ENCODE measurements at regions not wholly inside any gene's neighbourhood (a gene's known extent, or its start where the extent isn't known, plus 50 kb on each side); places are given as distances from the start of the nearest gene placed in this dataset.

DNA sequence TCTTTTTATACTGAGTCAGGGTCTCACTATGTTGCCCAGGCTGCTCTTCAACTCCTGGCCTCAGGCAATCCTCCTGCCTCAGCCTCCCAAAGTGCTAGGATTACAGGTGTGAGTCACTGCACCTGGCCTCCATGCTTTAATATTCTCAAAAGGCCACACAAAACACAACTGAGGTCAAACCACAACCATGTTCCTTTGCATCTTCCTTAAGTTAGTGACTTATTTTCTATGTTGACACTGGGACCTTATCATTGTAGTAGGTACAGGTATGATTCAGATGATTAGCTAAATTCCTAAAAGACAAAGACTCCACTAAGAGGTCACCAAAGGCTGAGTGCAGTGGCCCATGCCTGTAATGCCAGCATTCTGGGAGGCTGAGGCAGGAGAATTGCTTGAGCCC is 131.9 kb upstream of the ATP1B1 start:
- H3K4me3 Mint-ChIP-seq = no peak overlapping the region
- H3K36me3 Mint-ChIP-seq = no peaks in the 10 kb centered on the region
- H3K27me3 Mint-ChIP-seq (ENCODE audit: low read depth in 3 of 3) = peaks cover 0 to 3% (median 3%) of the 10 kb centered on the region in 3 donors
- no peak overlapping the region for H3K27ac Mint-ChIP-seq
- no peaks in the 10 kb centered on the region for H3K4me1 Mint-ChIP-seq
- no peak for DNase-seq
- H3K9me3 Mint-ChIP-seq = no peaks in the 10 kb centered on the region

DNA sequence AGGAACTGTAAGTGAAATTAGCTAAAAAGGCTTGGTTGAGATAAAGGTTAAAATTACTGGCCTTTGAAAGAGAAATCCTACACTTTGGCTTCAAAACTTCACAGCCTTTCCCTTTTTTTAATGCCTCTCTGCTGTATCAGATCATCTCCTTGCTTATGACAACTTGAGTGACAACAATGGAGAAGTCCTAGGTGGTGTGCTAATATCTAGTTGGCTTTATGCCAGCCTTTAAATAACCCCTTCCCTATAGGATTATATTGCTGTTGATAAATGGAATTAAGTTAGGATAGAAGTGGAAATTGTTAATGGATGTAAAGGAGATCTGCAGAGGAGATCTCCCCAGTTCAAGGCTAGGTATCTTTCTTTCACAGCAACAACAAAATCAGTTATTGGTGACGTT is 130.2 kb upstream of the ATP1B1 start:
- Mint-ChIP-seq H3K4me3 (no peak overlapping the region), H3K36me3 (no peaks in the 10 kb centered on the region), H3K27me3 (ENCODE audit: low read depth in 3 of 3) (peaks cover 2 to 3% (median 3%) of the 10 kb centered on the region in 3 donors), H3K9me3 (no peaks in the 10 kb centered on the region), H3K27ac (no peak overlapping the region), H3K4me1 (no peaks in the 10 kb centered on the region)
- no peak for DNase-seq

DNA sequence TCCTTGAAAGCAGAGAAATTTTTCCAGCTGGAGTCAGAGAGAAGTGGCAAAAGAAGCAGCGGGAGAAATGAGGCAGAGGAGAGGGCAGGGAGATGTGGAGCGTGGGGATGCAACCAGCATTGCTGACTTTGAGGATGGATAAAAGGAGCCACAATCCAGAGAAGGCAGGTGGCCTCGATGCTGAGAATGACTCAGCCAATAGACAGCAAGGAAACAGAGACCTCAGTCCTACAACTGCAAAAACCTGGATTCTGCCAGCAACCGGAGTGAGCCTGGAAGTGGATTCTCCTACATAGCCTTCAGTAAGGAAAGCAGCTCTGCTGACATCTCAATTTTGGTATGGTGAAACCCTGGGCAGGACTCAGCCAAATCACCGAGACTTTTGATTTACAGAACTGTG is 128.9 kb upstream of the ATP1B1 start:
- DNase-seq = no peak
- Mint-ChIP-seq H3K27ac (no peak overlapping the region), H3K4me1 (no peaks in the 10 kb centered on the region), H3K27me3 (ENCODE audit: low read depth in 3 of 3) (peaks cover 2 to 3% (median 3%) of the 10 kb centered on the region in 3 donors), H3K4me3 (no peak overlapping the region), H3K9me3 (no peaks in the 10 kb centered on the region), H3K36me3 (peaks cover 0 to 3% (median 0%) of the 10 kb centered on the region in 3 donors)

DNA sequence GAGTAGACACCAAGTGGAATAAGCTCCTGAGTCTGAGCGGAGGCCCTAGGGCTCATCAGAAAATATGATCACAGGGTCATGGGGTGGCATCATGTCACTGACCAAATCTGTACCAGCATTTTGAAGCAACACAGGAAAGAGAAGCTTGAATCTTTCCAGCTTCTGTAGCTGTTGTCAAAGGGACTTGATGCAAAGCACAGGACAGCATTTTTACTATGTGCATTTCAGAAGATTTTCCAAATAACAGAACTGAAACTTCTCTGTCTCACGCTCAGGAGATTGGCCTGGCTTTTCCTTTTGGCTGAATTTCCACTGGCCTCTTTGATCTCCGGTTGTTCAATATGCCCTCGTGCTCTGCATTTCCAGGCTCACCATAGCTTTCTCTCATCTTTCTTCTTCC is 127.2 kb upstream of the ATP1B1 start:
- no peak overlapping the region for H3K4me3 Mint-ChIP-seq
- H3K36me3 Mint-ChIP-seq = peaks cover 0 to 3% (median 0%) of the 10 kb centered on the region in 3 donors
- peak overlapping the region in 1 of 6 donors; percentile 19 for H3K27ac Mint-ChIP-seq
- no peak for DNase-seq
- H3K27me3 Mint-ChIP-seq (ENCODE audit: low read depth in 3 of 3) = peaks cover 0 to 4% (median 2%) of the 10 kb centered on the region in 3 donors
- no peaks in the 10 kb centered on the region for H3K4me1 Mint-ChIP-seq
- H3K9me3 Mint-ChIP-seq = no peaks in the 10 kb centered on the region

DNA sequence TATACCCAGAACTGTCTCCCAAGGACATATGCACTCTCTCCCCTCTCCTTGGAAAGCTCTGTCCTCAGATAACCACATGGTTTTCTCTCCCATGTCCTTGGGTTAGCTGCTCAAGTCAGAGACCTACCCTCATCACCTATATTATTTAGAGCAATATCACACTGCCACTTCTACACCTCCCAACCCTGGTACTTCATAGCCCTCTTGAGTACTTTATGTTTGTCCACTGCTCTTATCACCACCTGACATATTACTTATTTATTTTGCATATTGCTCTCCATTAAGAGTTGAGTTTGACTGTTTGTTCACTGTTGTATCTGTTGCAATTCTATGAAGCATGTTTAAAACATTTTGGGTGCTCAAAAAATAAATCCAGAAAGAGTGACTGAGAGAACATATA is 126.3 kb upstream of the ATP1B1 start:
- Mint-ChIP-seq H3K4me1 (no peaks in the 10 kb centered on the region), H3K27ac (no peak overlapping the region)
- no peak for DNase-seq

DNA sequence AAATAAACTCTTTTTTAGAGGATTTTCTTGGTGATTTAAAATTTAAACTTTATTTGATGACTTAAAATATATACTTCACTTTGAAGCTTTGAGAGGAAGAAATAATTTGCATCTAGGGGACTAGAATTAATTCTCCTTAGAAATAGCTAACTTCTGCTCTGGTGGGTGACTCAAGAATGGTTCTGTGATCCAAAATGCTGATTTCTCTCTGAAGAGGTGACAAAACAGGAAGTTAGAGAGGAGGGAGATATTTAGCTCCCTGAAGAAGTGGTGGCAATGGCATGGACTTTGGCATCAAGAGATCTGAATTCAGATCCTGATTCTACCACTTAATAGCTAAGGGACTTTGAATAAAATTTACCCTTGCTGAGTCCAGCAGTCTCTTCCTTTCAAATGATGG is 125.8 kb upstream of the ATP1B1 start:
- Mint-ChIP-seq H3K27ac (no peak overlapping the region), H3K9me3 (no peaks in the 10 kb centered on the region)

More for the DNA sequence above, 126.3 kb upstream of the ATP1B1 start:
- H3K4me3 Mint-ChIP-seq = no peak overlapping the region
- H3K36me3 Mint-ChIP-seq = peaks cover 0 to 3% (median 0%) of the 10 kb centered on the region in 3 donors
- no peaks in the 10 kb centered on the region for H3K9me3 Mint-ChIP-seq
- H3K27me3 Mint-ChIP-seq (ENCODE audit: low read depth in 3 of 3) = peaks cover 0 to 5% (median 2%) of the 10 kb centered on the region in 3 donors

DNA sequence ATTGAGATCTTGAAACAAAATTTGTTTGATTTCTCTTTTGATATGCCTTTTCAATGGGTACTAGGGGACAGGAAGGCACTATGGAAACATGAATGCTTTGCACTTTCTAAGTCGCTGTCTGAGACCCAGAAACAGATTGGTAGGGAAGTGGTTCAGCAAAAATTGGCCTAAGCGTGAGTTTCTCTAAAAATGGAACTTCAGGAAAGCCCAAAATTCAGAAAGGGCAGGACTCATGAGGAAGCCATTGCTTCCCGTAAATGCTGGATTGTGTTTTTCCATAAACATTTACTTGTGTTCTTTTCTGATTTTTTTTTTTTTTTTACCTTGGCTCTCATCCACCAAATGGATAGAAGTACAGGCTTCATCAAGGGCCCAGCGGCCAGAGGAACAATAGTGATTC is 123.7 kb upstream of the ATP1B1 start:
- H3K4me1 Mint-ChIP-seq = no peaks in the 10 kb centered on the region
- DNase-seq = no peak
- peaks cover 0 to 3% (median 0%) of the 10 kb centered on the region in 3 donors for H3K36me3 Mint-ChIP-seq
- no peak overlapping the region for H3K4me3 Mint-ChIP-seq
- peaks cover 0 to 7% (median 7%) of the 10 kb centered on the region in 3 donors for H3K27me3 Mint-ChIP-seq (ENCODE audit: low read depth in 3 of 3)
- no peak overlapping the region for H3K27ac Mint-ChIP-seq
- no peaks in the 10 kb centered on the region for H3K9me3 Mint-ChIP-seq

More for the DNA sequence above, 125.8 kb upstream of the ATP1B1 start:
- no peak for DNase-seq
- Mint-ChIP-seq H3K36me3 (peaks cover 0 to 3% (median 0%) of the 10 kb centered on the region in 3 donors), H3K4me1 (no peaks in the 10 kb centered on the region), H3K27me3 (ENCODE audit: low read depth in 3 of 3) (peaks cover 0 to 5% (median 2%) of the 10 kb centered on the region in 3 donors), H3K4me3 (no peak overlapping the region)

DNA sequence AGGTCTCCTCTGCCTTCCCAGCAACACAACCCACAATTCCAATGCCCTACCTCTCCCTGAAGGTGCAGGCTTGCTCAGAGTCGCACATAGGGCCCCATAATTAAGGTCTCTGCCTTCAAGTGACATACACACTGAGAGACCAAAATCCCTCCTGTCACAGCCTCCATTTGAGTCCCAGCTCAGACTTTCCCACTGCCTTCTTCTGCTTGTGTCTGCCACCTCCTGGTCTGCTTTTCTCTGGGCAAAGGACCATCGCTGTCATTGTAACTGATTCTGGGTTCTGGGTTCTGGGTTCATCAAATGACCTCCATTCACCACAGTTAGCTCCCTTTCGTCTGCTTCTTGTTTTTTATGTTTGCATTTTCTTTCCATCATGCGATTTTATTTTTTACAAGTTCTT is 119.2 kb upstream of the ATP1B1 start:
- peaks cover 0 to 11% (median 7%) of the 10 kb centered on the region in 3 donors for H3K27me3 Mint-ChIP-seq (ENCODE audit: low read depth in 3 of 3)
- no peak overlapping the region for H3K4me3 Mint-ChIP-seq
- no peak for DNase-seq
- H3K9me3 Mint-ChIP-seq = no peaks in the 10 kb centered on the region
- H3K27ac Mint-ChIP-seq = no peak overlapping the region
- H3K4me1 Mint-ChIP-seq = no peaks in the 10 kb centered on the region
- H3K36me3 Mint-ChIP-seq = peaks cover 0 to 3% (median 0%) of the 10 kb centered on the region in 3 donors

DNA sequence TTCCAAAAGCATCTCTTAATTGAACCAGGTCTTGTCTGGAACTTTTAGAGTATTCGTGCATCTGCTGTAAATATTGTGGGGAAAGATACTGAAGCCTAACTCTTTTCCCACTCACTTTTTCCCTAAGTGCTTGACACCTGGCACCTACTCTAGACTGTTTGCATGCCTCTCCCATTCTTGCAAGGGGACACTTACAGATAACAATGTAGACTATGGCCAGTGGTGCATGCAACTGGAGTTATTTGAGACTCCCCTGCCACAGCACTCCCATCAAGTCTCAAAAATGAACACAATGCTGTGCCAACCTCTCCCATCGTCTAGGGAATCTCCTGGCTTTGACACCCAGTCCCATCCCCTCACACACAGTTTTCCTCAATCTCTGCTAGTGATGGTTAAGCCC is 118.6 kb upstream of the ATP1B1 start:
- H3K4me1 Mint-ChIP-seq = no peaks in the 10 kb centered on the region
- no peaks in the 10 kb centered on the region for H3K9me3 Mint-ChIP-seq
- DNase-seq = no peak
- H3K27ac Mint-ChIP-seq = no peak overlapping the region
- H3K4me3 Mint-ChIP-seq = no peak overlapping the region
- no peaks in the 10 kb centered on the region for H3K36me3 Mint-ChIP-seq
- peaks cover 0 to 11% (median 7%) of the 10 kb centered on the region in 3 donors for H3K27me3 Mint-ChIP-seq (ENCODE audit: low read depth in 3 of 3)

DNA sequence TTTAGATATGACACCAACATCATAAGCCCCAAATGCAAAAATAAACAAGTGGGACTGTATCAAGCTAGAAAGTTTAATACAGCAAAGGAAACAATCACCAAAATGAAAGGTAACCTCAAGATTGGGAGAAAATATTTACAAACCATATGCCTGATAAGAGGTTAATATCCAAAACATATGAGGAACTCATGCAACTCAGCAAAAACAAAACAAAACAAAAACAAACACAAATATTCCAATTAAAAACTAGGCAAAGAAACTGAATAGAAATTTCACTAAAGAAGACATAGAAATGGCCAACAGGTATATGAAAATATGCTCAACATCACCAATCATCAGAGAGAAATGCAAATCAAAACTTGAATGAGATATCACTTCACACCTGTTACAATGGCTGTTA is 116.5 kb upstream of the ATP1B1 start:
- H3K4me1 Mint-ChIP-seq = no peaks in the 10 kb centered on the region

DNA sequence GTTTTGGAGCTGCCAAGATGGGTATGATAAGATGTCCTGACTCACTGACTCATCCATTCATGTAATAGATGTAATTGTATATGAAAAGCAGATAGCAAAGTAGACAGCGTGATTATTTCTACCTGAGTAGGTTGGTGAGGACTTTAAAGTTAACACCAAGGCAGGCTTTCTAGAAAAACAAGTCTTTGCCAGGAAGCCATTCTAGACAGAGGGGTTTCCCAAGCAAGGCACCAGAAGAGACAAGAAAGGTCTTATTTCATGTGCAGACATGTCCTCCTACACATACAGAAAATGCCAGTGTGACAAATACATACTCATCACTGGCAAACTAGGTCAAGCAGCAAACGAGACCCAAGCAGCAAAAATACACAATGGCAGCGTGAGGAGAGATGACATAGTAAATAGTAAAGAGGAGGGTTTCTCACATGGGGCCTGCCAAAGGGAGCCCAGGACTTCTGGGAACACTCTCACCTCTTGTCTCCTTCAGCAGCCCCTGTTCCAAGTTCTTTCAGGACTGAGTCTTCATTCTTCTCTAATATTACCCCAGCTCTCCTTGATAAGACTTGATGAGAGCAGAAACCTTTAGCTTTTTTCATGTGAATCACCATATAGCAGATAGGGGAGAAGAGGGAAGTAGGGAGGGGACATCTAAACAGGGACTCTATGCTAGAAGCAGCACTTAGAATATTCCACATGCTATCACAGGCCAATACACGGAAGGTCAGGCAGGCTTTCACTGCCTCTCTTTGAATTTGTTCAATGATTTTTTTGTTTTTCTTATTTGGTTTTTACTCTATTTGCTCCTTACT is 114.6 kb upstream of the ATP1B1 start:
- H3K4me1 Mint-ChIP-seq = no peaks in the 10 kb centered on the region
- H3K4me3 Mint-ChIP-seq = no peak overlapping the region
- peaks cover 0 to 4% (median 0%) of the 10 kb centered on the region in 6 donors for H3K9me3 Mint-ChIP-seq
- H3K27me3 Mint-ChIP-seq (ENCODE audit: low read depth in 3 of 3) = peaks cover 0 to 11% (median 7%) of the 10 kb centered on the region in 3 donors
- no peak overlapping the region for H3K27ac Mint-ChIP-seq
- DNase-seq = no peak
- H3K36me3 Mint-ChIP-seq = no peaks in the 10 kb centered on the region

More for the DNA sequence above, 116.5 kb upstream of the ATP1B1 start:
- Mint-ChIP-seq H3K27me3 (ENCODE audit: low read depth in 3 of 3) (peaks cover 0 to 11% (median 7%) of the 10 kb centered on the region in 3 donors), H3K9me3 (peaks cover 0 to 4% (median 0%) of the 10 kb centered on the region in 6 donors), H3K4me3 (no peak overlapping the region), H3K27ac (no peak overlapping the region), H3K36me3 (no peaks in the 10 kb centered on the region)
- DNase-seq = no peak

DNA sequence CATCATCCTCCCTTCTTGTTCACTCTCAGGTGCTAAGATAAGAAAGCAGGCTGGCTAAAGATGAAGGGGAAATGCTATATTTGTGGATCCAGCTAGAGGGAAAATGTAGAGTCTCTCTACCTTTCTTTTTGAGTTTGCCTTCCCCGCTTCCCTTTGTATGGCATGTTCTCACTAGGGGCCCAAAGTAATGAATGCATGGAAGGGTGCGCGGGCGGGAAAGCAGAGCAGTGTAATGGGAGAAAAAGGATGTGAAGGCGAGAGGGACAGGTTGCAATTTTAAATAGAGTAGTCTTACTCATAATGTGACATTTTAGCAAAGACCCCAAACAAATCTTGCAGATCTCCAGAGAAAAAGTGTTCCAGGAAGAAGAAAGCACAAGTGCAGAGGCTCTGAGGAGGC is 105.1 kb upstream of the ATP1B1 start:
- Mint-ChIP-seq H3K4me3 (no peak overlapping the region), H3K27ac (no peak overlapping the region), H3K36me3 (peaks cover 0 to 4% (median 0%) of the 10 kb centered on the region in 3 donors), H3K27me3 (ENCODE audit: low read depth in 3 of 3) (peaks cover 1 to 6% (median 2%) of the 10 kb centered on the region in 3 donors), H3K9me3 (no peaks in the 10 kb centered on the region), H3K4me1 (peaks cover 3 to 7% of the 10 kb centered on the region in 2 donors)
- DNase-seq = no peak

DNA sequence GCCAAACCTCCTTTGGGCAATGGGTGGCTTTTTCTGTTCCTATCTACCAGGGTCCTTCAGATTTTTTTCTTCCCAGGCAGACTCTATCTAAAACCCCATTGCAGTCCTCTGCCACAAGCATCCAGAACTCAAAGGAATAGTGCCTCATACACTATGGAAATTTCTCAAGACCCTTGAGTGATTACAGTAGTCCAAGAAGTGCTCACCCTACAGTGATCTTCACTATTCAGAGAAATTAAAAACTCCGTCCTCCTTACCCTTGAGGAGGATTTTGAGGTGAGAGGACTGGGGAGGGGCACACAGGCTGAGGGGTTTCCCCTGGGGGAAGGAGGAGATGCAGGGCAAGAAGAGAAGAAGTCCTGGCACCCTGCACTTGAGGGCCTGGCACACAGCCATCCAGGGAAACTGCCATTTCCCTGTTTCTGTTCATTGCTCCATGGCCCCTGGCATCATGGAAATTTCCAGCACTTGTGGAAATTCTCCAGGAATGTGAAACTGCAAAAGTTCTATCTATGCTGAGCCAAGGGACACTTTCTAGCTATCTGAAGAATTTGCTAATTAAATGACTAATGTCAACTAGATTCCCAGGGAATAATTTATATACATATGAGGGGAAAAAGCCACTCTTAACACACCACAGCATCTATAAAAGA is 102.5 kb upstream of the ATP1B1 start:
- Mint-ChIP-seq H3K9me3 (no peaks in the 10 kb centered on the region), H3K4me1 (peaks cover under 1 to 3% of the 10 kb centered on the region in 2 donors), H3K36me3 (peaks cover 0 to 4% (median 0%) of the 10 kb centered on the region in 3 donors), H3K27me3 (ENCODE audit: low read depth in 3 of 3) (peaks cover under 1 to 2% (median 1%) of the 10 kb centered on the region in 3 donors), H3K4me3 (no peak overlapping the region), H3K27ac (no peak overlapping the region)
- no peak for DNase-seq

DNA sequence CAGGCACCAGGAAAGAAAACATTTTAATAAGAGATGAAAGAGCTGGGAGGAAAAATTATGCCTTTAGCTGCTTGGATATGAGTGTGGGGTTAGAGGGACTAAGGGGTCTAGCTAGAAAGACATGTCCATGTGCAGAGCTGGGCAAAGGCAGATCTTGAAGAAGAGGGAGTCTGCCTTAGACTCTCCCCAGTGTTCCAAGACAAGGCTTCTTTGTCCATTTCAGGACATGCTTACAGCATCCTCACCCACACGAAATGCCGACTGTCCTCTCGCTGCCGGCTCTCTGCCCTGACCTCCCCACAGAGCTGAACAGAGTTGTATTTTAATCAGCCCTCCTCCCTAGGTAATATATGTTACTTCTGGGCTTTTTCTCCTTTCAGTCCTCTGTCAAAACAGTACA is 100.7 kb upstream of the ATP1B1 start:
- no peak for DNase-seq
- Mint-ChIP-seq H3K27me3 (ENCODE audit: low read depth in 3 of 3) (peaks cover 0 to 2% (median 1%) of the 10 kb centered on the region in 3 donors), H3K27ac (no peak overlapping the region), H3K36me3 (peaks cover 0 to 4% (median 0%) of the 10 kb centered on the region in 3 donors), H3K9me3 (no peaks in the 10 kb centered on the region), H3K4me1 (no peaks in the 10 kb centered on the region), H3K4me3 (no peak overlapping the region)
